HG02798 (cell line): ENCODE measurements at regions not wholly inside any gene's neighbourhood (a gene's known extent, or its start where the extent isn't known, plus 50 kb on each side); places are given as distances from the start of the nearest gene placed in this dataset.
"Not testable (repeated sequence)": the region's sequence is repeated elsewhere in the genome, so short reads cannot be mapped to it uniquely, and the experiment has no call there.

Experiments
- ATAC-seq: cut with Tn5 transposase; IDR thresholded peaks from one replicate; pipeline ENCODE4 v1.9.1; 2021; ENCODE audit warnings: mild to moderate bottlenecking; ENCODE audit not compliant: unreplicated experiment, poor library complexity

GRCh38 chr9:108803428-108804065, 52.2 kb downstream of the ACTL7B start:
- no peak for ATAC-seq

GRCh38 chr9:108802967-108803366, 52.8 kb downstream of the ACTL7B start:
- no peak for ATAC-seq

GRCh38 chr9:108801949-108802348, 53.8 kb downstream of the ACTL7B start:
- no peak for ATAC-seq

GRCh38 chr9:108800632-108801099, 55.1 kb downstream of the ACTL7B start:
- ATAC-seq = no peak

DNA sequence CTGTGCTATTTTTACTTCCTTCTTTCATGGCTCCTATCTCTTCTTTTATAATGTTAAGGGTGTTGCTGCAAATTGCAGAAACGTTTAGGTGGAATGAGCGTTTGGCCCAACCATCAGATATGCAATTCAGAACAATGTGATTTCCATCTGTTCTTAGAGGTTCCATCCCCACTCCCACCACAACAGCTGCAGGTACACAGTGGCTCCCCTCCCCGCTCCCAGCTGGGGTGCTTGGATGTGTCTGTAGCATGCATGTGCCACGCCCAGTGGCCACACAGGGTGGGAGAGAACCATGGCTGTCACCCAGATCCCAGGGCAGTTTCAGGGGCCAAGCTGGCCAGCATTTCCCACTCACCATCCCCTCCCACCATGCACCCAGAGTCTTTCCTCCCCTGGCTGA, 62.2 kb downstream of the ACTL7B start:
- ATAC-seq = no peak

GRCh38 chr9:108789742-108790141, 66.0 kb downstream of the ACTL7B start:
- ATAC-seq = no peak

- ATAC-seq = no peak
Measured at GRCh38 chr9:108787690-108788048, 68.1 kb downstream of the ACTL7B start.

DNA sequence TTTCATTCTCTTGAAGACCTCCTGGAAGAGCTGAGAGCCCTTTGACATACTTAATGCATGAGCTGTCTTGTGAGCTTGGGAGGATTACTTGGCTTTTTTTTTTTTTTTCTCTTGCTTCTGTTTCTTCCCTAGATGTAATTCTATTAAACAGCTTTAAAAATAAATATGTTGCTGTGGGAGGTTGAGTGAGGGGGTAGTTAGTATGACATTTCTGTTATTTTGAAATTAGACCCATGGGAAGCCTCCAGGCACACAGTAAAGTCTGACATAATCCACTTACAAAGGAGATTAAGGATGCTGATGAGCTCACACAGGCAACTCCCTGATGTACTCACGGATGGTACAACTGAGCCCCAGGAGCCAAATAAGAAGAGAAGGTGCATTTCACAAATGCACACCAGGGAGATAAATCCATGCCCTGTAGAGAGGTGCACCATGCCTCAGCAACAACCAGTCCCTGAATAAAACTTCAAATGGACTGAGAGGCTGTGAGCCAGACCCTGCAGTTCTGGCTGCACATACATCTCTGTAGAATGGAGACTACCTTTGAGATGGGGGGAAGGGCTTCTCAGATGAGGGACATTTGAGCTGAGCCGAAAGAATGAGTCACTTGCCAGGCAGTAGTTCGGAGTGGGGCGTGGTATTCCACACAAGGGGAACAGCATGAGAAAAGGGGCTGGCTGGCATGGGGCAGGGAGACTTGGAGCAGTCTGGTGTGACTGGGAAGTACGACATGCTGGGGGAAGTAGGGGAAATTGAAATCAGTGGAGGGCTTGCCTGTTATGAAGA, 68.7 kb downstream of the ACTL7B start:
- no peak for ATAC-seq

- no peak for ATAC-seq
Measured at GRCh38 chr9:108786322-108786721, 69.5 kb downstream of the ACTL7B start.

DNA sequence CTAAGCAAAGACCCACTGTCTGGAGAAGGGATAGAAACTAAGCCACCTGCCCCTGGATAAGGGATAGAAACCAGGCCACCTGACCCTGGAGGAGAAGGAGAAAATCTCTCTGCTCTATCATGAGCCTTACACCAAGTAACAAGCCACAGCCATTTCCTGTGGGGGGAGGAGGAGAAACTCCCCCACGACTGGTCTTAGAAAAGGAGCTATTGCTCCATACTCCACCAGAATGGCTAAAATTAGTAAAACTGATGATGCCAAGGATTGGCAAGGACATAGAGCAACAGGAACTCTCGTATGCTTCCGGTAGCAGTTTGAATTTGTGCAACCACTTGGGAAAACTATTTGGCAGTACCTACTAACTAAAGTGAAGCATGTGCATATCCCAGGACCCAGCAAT, 70.8 kb downstream of the ACTL7B start:
- no peak for ATAC-seq

DNA sequence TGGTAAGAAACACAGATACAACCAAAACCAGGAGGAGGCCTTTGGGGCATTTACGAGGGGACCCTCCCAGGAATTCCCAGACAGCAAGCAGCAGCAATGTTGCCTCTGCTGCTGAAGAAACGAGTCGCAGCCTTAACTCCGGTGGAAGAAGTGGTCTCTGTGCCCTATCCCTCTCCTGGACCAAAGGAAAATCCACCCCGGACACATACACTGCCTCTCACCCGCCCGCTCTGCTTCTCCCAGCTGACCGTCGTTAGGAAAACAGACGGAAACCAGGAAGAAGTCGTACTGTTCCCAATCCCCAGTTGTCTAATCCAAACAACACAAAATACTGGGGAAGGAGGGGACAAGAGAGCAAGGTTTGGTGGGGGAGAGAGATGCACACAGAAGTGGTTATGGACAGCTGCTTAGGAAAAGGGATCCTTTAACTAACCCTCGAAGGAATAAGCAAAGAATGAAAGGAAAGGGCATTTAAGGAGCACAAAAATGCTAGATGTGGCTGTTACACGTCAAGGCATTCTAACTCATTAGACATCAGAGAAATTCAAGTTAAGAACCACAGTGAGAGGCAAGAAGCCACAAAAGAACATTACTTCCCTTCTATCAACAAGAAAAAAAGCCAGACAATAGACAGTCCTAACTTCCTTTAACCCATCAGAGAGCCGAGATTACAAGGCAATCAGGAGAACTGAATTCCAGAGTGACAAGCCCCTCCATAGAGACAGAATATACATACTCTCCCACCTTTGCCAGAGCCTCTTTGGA, 71.9 kb downstream of the ACTL7B start:
- ATAC-seq = no peak

DNA sequence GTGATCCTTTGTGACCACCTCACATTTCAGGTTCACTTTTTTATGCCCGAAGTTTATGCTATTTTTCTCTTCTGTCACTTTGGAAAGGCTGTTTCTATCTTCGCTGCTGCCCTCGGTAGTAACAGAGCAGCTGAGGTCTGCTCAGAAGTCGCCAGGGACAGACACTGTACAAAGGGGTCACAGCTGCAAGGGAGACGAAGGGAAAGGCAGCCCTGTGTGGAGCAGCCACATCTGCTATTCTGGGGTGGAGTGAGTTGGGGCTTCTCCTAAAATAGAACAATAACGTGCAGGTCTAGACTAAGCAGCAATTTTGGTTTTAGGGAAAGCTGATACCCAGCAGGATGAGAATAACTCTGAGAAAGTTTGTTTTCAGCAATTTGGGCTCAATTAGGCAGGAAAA, 72.5 kb downstream of the ACTL7B start:
- ATAC-seq = no peak

GRCh38 chr9:108780942-108781734, 74.6 kb downstream of the ACTL7B start:
- no peak for ATAC-seq

DNA sequence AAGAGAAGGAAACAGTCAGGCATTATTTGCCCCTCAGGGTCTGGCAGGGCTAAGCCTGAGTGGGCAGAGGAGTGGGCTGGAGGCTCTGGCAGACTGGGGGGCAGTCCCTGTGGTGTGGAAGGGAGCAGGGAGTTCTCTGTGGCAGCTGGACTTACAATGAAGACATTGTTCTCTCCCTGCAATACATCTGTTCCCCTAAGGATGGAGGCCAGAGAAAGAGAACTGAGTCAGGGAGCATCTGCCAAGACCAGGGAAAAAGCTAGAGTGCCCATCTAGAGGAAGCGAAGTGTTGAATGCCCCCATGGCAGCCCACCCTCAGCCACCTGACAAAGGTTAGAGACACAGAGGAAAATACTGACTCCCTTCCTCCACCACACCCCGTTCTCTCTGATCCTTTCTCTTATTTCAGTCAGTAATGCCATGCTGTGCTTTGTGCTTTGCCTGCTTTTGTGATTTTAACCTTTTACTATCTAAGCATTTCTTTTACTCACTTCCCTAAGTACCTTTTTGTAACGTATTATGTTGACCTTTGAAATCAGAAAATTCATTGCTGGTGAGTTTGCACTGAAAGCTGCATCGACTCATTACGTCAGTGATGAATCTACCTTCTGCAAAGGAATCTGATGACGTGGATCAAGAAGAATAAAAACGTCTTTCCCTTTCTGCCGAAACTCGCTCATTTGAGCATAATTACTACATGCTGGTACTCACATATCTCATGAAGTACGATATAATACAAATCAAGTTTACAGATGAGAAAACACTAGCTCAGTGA, 76.0 kb downstream of the ACTL7B start:
- ATAC-seq = no peak

- ATAC-seq = no peak
Measured at GRCh38 chr9:108776920-108777639, 78.7 kb downstream of the ACTL7B start.

DNA sequence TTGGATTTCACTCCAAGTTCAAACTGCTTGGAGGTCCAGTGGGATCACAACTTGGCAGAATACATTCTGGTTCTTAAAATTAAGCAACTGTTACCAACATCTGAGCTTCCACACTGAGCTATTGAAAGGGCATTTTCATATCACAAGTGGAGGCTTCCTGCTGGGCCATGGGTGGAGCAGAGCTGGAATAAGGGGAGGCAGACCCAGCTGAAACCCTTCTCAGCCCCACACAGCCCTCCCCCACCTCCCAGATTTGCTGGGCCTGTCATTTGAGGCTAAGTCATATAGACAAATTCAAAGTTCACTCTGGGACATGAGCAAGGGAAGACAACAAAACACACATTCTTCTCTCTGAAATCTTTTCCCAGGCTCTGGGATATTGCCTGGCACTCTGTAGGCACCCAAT, 79.9 kb downstream of the ACTL7B start:
- no peak for ATAC-seq

DNA sequence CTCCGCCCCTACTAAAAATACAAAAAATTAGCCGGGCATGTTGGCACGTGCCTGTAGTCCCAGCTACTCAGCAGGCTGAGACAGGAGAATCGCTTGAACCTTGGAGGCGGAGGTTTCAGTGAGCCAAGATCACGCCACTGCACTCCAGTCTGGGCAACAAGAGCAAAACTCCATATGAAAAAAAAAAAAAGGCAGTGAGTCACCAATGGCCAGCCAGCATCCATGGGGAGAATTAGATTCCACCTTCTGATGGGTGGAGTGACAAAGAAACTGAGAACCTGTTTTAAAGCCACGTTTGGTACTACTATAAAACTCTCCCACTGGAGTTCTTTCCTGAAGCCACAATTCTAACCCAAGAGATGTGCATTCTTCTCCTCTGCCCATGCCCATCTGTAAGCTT, 81.7 kb downstream of the ACTL7B start:
- ATAC-seq = not testable (repeated sequence)

DNA sequence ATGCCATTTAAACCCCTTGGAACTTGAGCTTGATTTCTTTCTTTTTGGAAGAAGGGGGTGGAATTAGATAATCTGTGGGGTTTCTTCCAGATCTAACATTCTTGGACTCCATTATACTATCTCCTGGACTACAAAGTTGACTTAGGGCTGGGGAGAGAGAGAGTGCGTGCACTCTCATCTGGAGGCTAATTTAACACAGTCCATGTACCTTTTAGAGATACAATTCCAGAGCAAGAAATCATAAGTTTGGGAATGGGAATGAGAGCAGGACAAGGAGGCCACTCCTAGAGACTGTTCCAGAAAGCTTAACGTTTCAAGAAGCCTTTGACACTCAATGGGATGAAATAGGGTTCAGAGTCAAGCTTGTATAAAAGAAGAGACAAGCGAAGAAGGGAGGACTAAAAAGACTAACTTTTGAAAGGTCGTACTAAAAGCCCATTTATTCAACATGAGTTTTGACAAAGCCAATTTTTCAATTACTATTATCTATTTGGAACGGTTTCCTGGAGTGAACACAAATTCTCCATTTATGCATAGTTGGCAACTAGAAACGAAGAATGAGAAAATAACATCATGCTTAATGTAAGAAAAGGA, 83.4 kb downstream of the ACTL7B start:
- no peak for ATAC-seq

- no peak for ATAC-seq
Measured at GRCh38 chr9:108768744-108769143, 87.0 kb downstream of the ACTL7B start.
